ENCODE measurements at regions not wholly inside any gene's neighbourhood (a gene's known extent, or its start where the extent isn't known, plus 50 kb on each side); places are given as distances from the start of the nearest gene placed in this dataset.

- TF ChIP-seq POLR2AphosphoS5 (IDR thresholded peaks at IDR 0.05; ENCODE audit: low read depth, low read length) (no peak), CTCF (IDR thresholded peaks at IDR 0.05) (no peak), SIN3A (IDR thresholded peaks at IDR 0.05; ENCODE audit: borderline replicate concordance, insufficient read depth, low read depth, low read length) (no peak)
- TF ChIP-seq, protein P1, sequence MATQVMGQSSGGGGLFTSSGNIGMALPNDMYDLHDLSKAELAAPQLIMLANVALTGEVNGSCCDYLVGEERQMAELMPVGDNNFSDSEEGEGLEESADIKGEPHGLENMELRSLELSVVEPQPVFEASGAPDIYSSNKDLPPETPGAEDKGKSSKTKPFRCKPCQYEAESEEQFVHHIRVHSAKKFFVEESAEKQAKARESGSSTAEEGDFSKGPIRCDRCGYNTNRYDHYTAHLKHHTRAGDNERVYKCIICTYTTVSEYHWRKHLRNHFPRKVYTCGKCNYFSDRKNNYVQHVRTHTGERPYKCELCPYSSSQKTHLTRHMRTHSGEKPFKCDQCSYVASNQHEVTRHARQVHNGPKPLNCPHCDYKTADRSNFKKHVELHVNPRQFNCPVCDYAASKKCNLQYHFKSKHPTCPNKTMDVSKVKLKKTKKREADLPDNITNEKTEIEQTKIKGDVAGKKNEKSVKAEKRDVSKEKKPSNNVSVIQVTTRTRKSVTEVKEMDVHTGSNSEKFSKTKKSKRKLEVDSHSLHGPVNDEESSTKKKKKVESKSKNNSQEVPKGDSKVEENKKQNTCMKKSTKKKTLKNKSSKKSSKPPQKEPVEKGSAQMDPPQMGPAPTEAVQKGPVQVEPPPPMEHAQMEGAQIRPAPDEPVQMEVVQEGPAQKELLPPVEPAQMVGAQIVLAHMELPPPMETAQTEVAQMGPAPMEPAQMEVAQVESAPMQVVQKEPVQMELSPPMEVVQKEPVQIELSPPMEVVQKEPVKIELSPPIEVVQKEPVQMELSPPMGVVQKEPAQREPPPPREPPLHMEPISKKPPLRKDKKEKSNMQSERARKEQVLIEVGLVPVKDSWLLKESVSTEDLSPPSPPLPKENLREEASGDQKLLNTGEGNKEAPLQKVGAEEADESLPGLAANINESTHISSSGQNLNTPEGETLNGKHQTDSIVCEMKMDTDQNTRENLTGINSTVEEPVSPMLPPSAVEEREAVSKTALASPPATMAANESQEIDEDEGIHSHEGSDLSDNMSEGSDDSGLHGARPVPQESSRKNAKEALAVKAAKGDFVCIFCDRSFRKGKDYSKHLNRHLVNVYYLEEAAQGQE (IDR thresholded peaks at IDR 0.05; ENCODE audit: insufficient read depth in 1 of 2, low read depth in 2 of 2, low read length in 1 of 2), result no peak
Observed at GRCh38 chr2:149652926-149653325, 65.4 kb upstream of the MMADHC start.
